Astrocyte (in vitro differentiated cells and primary cell): ENCODE measurements at regions not wholly inside any gene's neighbourhood (a gene's known extent, or its start where the extent isn't known, plus 50 kb on each side); places are given as distances from the start of the nearest gene placed in this dataset.

Experiments
- DNase-seq: peaks from one replicate; pipeline ENCODE4 v3.0.0-alpha.2; 2010; ENCODE audit warnings: low read depth
- FAIRE-seq: peaks from 2 replicates; lab custom pipeline; 2011; peaks lifted over from hg19 to GRCh38; lab: Jason Lieb, UNC
- H2AFZ ChIP-seq: 2 replicates; pipeline ENCODE4 v1.6.0; 2012; ENCODE audit warnings: low read depth, low read length, inconsistent platforms
- H3K27ac ChIP-seq: 2 replicates; pipeline ENCODE4 v1.5.1; 2011; ENCODE audit warnings: low read depth, low read length, inconsistent platforms
- H3K27me3 ChIP-seq: 2 replicates; pipeline ENCODE4 v1.6.0; 2011; ENCODE audit warnings: low read length, inconsistent platforms; ENCODE audit not compliant: insufficient read depth
- H3K36me3 ChIP-seq: 2 replicates; pipeline ENCODE4 v1.5.1; 2011; ENCODE audit warnings: low read length, inconsistent platforms; ENCODE audit not compliant: insufficient read depth
- H3K4me1 ChIP-seq: 2 replicates; pipeline ENCODE4 v1.5.1; 2011; ENCODE audit warnings: low read length, inconsistent platforms; ENCODE audit not compliant: insufficient read depth
- H3K4me2 ChIP-seq: 2 replicates; pipeline ENCODE4 v1.6.0; 2012; ENCODE audit warnings: low read length, inconsistent platforms
- H3K4me3 ChIP-seq: 2 replicates; pipeline ENCODE4 v1.5.1; 2011; ENCODE audit warnings: low read depth, mild to moderate bottlenecking, low read length, inconsistent platforms; ENCODE audit not compliant: insufficient read depth
- H3K79me2 ChIP-seq: 2 replicates; pipeline ENCODE4 v1.6.0; 2012; ENCODE audit warnings: mild to moderate bottlenecking, low read length, inconsistent platforms; ENCODE audit not compliant: insufficient read depth
- H3K9ac ChIP-seq: 2 replicates; pipeline ENCODE4 v1.6.0; 2012; ENCODE audit warnings: mild to moderate bottlenecking, low read length, inconsistent platforms
- H3K9me3 ChIP-seq: 2 replicates; pipeline ENCODE4 v1.5.1; 2012; ENCODE audit warnings: low read depth, mild to moderate bottlenecking, low read length, inconsistent platforms; ENCODE audit not compliant: insufficient read depth
- H4K20me1 ChIP-seq: 2 replicates; pipeline ENCODE4 v1.6.0; 2012; ENCODE audit warnings: low read length, inconsistent platforms; ENCODE audit not compliant: insufficient read depth
- H3K27ac Mint-ChIP-seq: one replicate; pipeline ENCODE4 v1.8.0; 2021; ENCODE audit warnings: mild to moderate bottlenecking, mixed read lengths; ENCODE audit not compliant: unreplicated experiment
- H3K27me3 Mint-ChIP-seq: one replicate; pipeline ENCODE4 v1.8.0; 2021; ENCODE audit warnings: low read depth, mixed read lengths; ENCODE audit not compliant: unreplicated experiment
- H3K36me3 Mint-ChIP-seq: one replicate; pipeline ENCODE4 v1.8.0; 2021; ENCODE audit warnings: low read depth, mixed read lengths; ENCODE audit not compliant: unreplicated experiment
- H3K4me1 Mint-ChIP-seq: one replicate; pipeline ENCODE4 v1.8.0; 2021; ENCODE audit warnings: low read depth, mixed read lengths; ENCODE audit not compliant: unreplicated experiment
- H3K4me3 Mint-ChIP-seq: one replicate; pipeline ENCODE4 v1.8.0; 2021; ENCODE audit warnings: mild to moderate bottlenecking, moderate library complexity, mixed read lengths; ENCODE audit not compliant: unreplicated experiment
- H3K9me3 Mint-ChIP-seq: one replicate; pipeline ENCODE4 v1.8.0; 2021; ENCODE audit warnings: mild to moderate bottlenecking, mixed read lengths; ENCODE audit not compliant: unreplicated experiment
- CTCF ChIP-seq: IDR thresholded peaks from 2 replicates; pipeline ENCODE4 v1.5.1; 2011; ENCODE audit warnings: low read depth, mild to moderate bottlenecking, inconsistent platforms, low read length, moderate library complexity; ENCODE audit not compliant: insufficient read depth
- EZH2 ChIP-seq: IDR thresholded peaks from 2 replicates; pipeline ENCODE4 v1.6.1; 2012; ENCODE audit warnings: mild to moderate bottlenecking, low read length, inconsistent platforms; ENCODE audit not compliant: insufficient read depth

DNA sequence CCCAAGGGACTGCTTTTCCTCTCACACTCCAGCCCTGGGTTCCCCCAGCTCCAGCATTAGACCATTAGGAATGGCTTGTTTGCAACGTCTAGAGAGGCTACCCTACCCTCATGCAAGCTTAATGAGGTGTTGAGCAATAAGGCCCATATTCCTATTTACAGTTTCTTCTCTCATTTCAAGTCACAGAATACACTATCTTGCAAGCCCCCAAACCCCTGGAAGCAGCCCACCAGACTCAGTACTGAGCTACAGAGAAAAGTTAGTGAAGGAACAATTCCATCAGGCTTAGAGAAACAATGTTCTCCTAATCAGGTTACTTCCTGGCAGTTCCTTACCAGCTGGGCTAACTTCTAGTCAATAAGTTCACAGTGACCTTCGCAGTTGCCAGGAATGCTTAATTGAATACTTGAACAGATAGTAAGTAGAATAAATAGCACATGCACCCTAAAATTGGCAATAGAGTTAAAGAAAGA, 606.5 kb upstream of the NOX3 start:
- Histone ChIP-seq H3K27ac (no peak overlapping the region), H3K79me2 (no peaks in the 10 kb centered on the region), H4K20me1 (no peaks in the 10 kb centered on the region), H3K9me3 (no peaks in the 10 kb centered on the region), H3K27me3 (no peaks in the 10 kb centered on the region), H3K36me3 (no peaks in the 10 kb centered on the region), H3K4me2 (no peak overlapping the region), H2AFZ (no peak overlapping the region), H3K4me3 (no peak overlapping the region), H3K9ac (no peak overlapping the region), H3K4me1 (no peaks in the 10 kb centered on the region)
- Mint-ChIP-seq H3K4me1 (peaks cover 2% of the 10 kb centered on the region), H3K9me3 (peaks cover 3% of the 10 kb centered on the region), H3K27me3 (peaks cover 4% of the 10 kb centered on the region), H3K27ac (no peak overlapping the region), H3K4me3 (no peak overlapping the region), H3K36me3 (no peaks in the 10 kb centered on the region)
- TF ChIP-seq EZH2, result no peak
- DNase-seq (no peak), FAIRE-seq (no peak)

DNA sequence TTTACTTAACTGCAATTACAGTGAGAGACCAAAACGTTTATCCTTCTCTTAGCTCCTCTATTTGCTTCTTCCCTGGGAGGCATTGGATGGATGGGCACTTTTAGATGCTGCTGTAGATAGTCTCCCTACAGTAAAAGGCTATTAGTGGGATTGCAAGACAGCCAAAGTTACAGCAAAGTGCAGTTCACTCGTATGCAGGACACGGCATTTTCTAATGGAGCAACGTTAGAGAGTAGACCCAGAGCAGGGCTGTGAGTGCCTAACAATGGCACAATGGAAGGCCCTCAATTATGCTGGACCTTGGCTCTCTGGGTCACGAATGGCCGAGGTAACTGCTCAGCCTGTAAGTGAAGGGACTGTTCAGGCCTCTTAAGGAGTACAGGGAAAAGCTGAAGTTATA, 605.8 kb upstream of the NOX3 start:
- Histone ChIP-seq H3K9ac (no peak overlapping the region), H3K4me1 (no peaks in the 10 kb centered on the region), H3K79me2 (no peaks in the 10 kb centered on the region), H3K4me2 (no peak overlapping the region), H4K20me1 (no peaks in the 10 kb centered on the region), H3K27ac (no peak overlapping the region), H3K4me3 (no peak overlapping the region), H3K27me3 (no peaks in the 10 kb centered on the region), H3K36me3 (no peaks in the 10 kb centered on the region), H2AFZ (no peak overlapping the region), H3K9me3 (no peaks in the 10 kb centered on the region)
- H3K27me3 Mint-ChIP-seq, result peaks cover 4% of the 10 kb centered on the region
- H3K4me1 Mint-ChIP-seq, result peaks cover 2% of the 10 kb centered on the region
- no peak for TF ChIP-seq EZH2
- TF ChIP-seq CTCF, result no peak
- no peaks in the 10 kb centered on the region for H3K36me3 Mint-ChIP-seq
- DNase-seq (no peak), FAIRE-seq (no peak)
- peaks cover 3% of the 10 kb centered on the region for H3K9me3 Mint-ChIP-seq
- no peak overlapping the region for H3K27ac Mint-ChIP-seq
- H3K4me3 Mint-ChIP-seq, result no peak overlapping the region

DNA sequence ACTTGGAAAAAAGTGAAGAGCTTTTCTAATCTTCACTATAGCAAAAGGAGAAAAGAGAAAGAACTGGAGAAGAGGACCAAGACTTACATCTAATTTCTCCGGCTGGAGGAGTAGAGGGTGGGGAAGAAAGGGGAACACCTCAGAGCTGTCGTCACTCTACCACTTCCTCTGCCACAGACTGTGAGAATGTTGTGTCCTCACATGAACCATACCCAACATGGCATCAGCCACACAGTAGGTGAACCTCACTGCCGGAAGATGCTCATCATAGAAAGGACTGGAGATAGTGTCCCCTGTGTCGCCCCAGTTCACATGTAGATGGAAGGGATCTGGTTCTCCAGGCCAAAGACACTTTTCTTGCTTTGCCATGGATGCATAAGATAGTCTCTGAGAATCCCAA, 604.4 kb upstream of the NOX3 start:
- H3K79me2 ChIP-seq, result no peaks in the 10 kb centered on the region
- H3K27ac ChIP-seq, result no peak overlapping the region
- H3K9ac ChIP-seq, result no peak overlapping the region
- H3K27me3 ChIP-seq, result no peaks in the 10 kb centered on the region
- no peak overlapping the region for H3K4me3 ChIP-seq
- no peak for DNase-seq
- Mint-ChIP-seq H3K27me3 (peaks cover 4% of the 10 kb centered on the region), H3K27ac (no peak overlapping the region), H3K4me3 (no peak overlapping the region), H3K36me3 (no peaks in the 10 kb centered on the region), H3K4me1 (no peaks in the 10 kb centered on the region), H3K9me3 (peaks cover 3% of the 10 kb centered on the region)
- H4K20me1 ChIP-seq, result no peaks in the 10 kb centered on the region
- no peak for FAIRE-seq
- TF ChIP-seq CTCF, result no peak
- TF ChIP-seq EZH2, result no peak
- no peak overlapping the region for H3K4me2 ChIP-seq
- H2AFZ ChIP-seq, result no peak overlapping the region
- H3K9me3 ChIP-seq, result no peaks in the 10 kb centered on the region
- no peaks in the 10 kb centered on the region for H3K4me1 ChIP-seq
- H3K36me3 ChIP-seq, result no peaks in the 10 kb centered on the region
